Activated naive CD4-positive, alpha-beta T cell treated with anti-CD3 and anti-CD28 coated beads, Interleukin-2, amount 50 U/mL, for 16 hours (primary cell): ENCODE measurements at regions not wholly inside any gene's neighbourhood (a gene's known extent, or its start where the extent isn't known, plus 50 kb on each side); places are given as distances from the start of the nearest gene placed in this dataset.
"Not testable (repeated sequence)": the region's sequence is repeated elsewhere in the genome, so short reads cannot be mapped to it uniquely, and the experiment has no call there.

Source experiments
- DNase-seq: peaks from one replicate; pipeline ENCODE4 v3.0.0-alpha.2; 2020

DNA sequence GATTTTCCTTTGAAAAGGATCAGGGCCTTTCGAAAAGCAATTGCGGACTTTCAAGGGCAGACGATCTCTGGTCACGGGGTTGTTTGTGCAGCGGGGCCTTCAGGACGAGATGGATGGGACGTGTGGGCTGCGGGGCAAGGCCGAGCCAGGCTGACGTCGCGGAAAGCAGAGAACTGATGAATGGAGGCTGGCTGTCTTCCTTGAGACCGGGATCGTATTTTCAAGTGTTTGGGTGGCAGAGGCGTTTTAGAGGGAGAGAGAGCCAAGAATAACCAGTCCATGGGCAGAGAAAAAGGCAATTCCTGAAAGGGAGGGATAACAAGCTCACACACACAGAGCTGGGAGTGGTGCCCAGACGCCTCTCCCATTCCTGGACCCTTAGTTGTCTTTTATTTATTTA lies 138.9 kb upstream of the USP29 start:
- no peak for DNase-seq

DNA sequence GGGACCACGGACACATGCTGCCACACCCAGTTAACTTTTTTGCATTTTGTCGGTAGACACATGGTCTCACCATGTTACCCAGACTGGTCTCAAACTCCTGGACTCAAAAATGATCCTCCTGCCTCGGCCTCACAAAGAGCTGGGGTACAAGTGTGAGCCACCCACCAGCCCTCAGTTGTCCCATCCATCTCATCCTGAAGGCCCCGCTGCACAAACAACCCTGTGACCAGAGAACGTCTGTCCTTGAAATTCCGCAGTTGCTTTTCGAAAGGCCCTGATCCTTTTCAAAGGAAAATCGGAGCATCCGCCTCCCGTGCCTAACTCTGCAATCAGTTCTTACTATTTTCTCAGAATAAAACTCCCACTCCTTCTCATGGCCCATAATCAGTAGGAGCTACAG lies 138.3 kb upstream of the USP29 start:
- DNase-seq, result not testable (repeated sequence)

DNA sequence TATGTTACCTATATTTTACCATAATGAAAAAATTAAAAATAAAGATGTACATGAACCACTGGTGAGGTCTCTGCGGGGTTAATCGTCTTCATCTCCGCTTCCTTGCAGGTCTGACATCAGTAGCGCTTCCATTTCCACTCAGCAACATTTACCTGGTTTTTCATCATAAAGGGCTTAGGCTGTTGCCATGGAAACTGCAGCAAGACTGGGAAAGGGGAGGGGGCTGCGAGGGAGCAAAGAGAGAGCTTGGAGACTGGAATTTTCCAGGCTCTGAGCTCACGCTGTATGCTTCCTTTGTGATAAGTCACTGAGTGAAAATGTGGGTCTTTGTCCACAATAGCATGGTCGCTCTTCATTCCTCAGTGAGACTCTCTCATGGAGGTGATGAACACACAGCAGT lies 136.6 kb upstream of the USP29 start:
- no peak for DNase-seq

DNA sequence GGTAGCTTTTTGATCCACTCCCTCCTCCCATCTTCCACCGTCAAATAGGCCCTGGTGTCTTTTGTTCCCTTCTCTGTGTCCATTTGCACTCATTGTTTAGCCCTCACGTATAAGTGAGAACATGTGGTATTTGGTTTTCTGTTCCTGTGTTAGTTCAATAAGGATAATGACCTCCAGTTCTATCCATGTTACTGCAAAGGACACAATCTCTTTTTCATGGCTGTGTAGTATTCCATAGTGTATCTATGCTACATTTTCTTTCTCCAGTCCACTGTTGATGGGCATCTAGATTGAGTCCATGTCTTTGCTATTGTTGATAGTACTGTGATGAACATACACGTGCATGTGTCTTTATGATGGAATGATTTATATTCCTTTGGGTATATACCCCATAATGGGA lies 136.0 kb upstream of the USP29 start:
- DNase-seq, result no peak

DNA sequence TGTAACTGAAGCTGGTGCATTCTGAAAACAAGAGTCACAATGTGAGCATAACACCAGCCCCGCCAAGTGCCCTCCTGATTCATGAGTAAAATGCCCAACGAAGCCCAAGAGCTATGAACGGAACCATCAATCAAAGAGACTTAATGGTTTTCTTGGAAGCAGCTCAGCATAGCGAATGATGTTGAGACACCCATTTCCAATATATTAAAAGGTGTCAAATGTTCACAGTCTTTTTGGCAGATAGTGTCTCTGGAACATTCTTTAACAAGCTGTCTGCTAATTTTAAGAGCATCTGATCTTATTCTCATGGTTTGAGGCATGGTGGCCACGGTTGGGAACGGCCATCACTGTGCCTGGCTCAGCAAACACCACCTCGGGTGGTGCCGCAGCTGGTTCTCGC lies 133.4 kb upstream of the USP29 start:
- DNase-seq, result no peak

DNA sequence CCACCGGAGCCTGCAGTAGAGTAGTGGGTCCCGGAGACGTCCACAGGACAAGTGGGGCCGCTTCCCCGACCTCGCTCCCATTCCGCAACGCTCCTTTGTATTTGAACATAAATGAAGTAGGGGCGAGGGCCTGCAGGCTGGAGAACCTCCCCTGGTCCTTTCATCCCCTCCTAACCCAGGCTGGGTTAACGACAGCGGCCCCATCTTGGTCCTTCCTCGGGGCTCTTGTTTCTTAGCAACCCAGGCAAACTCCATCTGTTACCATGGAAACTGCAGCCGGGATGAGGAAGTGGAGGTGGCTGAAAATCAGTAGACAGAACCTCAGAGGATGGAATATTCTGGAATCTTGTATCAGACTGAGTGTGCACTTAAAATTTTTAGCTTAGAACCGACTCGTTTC lies 132.6 kb upstream of the USP29 start:
- no peak for DNase-seq

DNA sequence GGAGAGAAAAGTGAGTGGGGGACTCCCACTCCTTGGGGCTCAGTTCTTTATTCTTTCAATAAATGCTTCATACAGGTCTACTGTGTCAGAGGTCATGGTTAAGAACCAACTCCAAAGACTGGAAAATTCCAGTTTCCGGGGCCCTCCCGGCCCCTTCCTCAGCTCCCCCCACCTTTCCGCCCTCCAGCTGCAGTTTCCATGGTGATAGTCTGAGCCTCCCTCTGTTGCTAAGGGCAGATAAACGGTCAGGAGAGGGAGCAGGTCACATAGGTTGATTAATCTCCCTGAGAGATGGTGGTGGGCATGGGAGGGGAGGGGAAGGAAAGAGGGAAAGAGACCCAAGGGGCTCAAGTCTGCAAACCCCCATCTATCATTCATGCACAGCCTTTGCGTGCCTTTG lies 131.5 kb upstream of the USP29 start:
- no peak for DNase-seq

DNA sequence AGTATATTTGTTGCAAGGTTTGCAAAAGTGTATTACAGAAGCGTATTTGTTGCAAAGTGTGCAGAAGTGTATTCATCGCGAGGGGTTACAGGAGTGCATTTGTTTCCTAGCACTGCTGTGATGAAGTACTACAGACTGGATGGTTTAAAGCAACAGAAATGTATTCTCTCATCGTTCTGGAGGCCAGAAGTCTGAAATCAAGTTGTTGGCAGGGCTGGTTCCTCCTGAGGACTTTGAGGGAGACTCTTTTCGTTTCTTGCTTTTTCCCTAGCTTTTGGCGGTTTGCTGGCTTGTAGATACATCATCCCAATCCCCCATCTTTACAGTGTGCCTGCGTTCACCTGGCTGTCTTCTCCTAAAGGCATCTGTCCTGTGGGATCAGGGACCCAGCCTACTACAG lies 127.9 kb upstream of the USP29 start:
- no peak for DNase-seq

DNA sequence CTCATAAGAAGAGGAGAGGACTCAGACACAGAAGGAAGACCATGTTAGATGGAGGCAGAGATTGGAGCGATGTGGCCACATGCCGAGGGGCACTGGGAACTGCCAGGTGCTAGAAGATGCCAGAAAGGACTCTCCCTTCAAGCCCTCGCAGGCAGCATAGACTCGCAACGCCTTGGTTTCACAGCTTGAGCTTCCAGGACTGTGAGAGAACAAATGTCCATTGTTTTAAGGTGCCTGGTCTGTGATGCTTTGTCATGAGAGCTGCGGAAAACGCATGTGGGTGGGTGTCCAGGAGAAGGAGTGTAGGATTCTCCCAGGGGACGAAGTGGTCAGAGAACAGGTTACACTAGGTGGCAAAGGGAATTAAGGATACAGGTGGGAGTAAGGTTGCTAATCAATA lies 125.9 kb upstream of the USP29 start:
- no peak for DNase-seq

DNA sequence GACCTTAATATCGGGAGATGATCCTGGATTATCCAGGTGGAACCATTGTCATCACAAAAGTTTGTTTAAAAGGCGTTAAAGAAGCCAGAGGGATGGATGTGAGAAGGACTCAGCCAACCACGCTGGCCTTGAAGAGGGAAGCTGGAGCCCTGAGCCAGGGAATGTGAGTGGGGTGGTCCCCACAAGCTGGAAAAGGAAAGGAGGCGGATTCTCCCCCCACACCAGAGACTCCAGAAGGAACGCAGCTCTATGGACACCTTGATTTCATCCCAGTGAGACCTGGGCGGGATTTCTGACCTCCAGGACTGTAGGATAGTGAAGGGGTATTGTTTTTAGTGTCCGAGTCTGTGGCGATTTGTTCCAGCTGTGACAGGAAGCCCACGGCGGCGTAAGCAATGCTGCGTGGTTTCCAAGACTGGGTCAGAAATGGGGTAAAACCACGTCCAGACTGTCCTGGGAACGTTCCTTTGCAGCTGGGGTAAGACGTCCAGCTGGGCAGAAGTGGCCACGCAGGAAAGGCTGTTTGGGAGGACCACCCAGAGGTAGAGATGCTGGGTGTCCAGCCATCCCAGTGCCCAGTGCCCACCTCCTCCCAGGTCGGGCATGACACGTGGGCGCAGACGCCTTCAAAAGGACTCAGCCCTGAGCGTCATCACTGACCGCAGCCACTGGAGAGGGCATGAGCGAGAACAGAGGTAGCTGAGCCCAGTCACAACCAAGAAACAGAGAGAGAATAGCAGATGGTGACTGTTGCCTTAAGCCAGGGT lies 125.4 kb upstream of the USP29 start:
- no peak for DNase-seq

DNA sequence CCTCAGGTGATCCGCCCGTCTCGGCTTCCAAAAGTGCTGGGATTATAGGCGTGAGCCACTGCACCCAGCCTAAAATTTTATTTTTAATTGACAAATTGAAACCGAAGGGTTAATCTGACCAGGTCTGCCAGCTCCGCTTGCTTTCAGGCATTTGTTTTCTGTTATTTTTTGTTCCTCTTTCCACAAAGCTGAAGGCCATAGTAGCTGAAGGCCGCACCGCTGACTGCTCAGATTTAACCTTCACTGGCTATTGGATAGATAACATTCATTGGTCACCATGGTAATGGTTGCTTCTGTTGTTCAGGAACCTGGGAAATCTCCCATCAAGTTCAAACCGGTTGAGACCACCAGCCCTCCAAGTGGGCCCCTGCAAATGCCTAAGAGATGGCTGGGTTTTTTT lies 124.5 kb upstream of the USP29 start:
- no peak for DNase-seq

DNA sequence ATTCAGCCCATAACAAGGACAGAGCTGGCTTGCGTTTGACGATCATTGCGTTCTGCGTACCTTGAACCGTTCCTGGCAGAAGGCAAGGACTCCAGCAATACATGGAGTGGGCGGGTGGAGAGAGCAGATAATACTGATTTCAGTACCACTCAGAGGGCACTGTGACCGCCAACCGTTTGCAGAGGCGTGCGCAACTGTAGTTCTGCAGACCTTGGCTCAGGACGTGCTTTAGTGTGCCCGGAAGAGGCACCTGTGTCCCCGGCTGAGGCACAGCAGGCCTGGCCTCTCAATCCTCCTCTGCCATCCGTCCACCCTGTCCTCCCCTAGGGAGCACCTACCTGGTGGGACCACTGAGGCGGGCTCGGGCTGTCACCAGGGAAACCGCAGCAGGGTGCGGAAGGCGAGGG lies 117.6 kb upstream of the USP29 start:
- no peak for DNase-seq

DNA sequence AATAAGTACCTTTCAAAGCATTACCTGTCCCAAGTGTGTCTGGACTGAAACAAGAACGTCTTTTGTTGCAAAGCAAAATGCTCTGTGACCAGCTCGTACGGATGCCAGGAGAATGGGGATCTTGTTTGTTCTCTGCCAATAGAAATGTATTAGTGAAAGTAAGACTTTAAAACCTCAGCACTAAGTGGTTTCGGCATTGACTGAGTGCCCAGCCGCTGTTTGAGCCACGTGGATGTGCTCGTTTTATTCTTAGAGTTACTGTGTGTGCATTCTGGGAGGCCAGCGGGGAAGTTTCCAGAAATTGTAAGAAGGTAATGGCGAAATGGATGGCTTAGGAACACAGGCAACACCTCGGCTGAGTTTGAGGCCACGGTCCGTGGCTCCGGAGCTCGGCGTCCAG lies 117.1 kb upstream of the USP29 start:
- no peak for DNase-seq

DNA sequence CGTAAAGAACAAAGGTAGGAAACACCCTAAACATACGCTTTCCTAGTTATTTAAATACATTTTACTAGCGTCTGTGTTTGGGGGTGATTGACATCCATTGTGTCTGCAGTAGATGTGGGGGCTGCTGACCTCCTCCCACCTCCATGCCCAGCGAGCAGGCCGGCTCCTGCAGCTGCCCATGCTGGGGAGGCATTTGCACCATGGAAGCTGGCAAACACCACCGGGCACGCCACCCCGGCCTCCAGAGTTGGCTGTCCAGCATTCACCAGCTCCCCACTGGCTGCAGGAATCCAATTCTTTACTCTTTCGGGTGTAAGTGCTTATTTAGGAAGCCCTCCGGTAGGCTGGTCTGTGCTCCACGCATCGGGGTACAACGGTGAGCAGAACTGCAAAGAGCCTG lies 115.4 kb upstream of the USP29 start:
- DNase-seq, result no peak

DNA sequence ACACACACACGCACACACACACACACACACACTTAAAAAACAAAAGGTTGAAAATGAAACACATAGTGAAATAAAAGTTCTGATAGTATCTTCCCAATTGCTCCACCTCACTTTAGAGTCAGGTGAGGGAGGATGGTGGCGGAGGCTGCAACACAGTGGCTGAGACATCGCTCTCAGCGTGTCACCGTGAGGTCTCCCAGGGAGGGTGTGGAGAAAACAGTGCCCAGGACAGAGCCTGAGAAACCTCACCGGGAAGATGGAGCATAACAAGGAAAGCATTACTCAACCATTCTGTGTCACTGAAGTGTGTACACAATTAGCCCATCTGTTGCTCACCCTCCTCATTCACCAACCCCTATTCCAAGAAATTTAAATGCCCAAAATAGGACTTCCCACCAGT lies 111.4 kb upstream of the USP29 start:
- no peak for DNase-seq

DNA sequence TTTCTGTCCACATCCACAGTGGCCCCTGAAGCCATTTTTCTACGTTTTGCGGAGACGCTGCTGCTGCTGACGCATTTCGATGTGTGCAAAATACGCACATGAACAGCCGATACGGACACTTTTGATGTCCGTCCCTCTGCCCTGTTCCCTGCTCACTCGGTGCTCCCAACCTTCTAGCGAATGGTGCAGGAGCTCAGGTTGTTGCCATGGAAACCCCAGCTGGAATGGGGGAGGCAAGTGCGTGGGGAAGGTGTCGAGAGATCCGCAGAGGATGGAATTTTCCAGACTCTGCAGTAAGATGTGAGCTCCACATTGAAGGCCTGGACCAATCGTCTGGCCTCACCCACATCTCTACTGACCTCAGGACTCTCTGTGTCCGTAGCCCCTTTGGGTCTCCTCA lies 109.2 kb upstream of the USP29 start:
- DNase-seq, result no peak

DNA sequence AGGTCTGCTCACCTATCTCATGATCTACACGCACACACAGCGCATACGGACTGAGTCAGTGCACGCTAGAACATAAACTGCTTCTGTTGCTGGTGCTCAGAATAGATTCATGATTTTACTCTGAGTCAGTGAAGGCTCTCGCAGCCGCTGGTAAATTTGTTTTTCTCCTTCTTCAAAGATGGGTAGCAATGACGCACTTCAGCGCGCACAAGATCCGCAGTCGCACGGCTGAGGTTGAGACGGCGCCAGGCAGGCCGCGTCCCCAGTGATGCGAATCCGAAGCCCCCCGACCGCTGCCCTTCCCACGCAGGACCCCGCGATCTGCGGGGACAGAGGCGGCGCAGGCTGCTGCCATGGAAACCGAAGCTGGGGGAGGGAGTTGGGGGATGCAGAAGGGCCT lies 103.7 kb upstream of the USP29 start:
- no peak for DNase-seq

DNA sequence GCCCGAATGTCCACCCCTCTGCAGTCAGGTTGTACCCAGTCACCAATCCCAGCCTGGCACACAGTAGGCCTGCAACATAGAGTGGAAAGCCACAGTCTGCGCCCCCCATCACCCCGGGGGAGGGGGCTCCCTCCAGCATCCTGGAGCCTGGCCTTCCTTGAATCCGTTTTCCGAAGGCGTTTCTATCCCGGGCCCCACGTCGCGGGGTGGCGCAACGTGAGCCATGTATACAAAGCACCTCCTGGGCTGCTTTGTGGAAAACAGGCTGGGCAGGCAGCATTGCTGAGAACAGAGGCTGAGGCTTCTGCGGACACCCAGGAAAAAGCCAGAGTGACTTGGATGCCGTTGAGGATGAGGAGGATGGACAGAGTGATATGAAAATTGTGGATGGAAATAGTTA lies 103.3 kb upstream of the USP29 start:
- no peak for DNase-seq

DNA sequence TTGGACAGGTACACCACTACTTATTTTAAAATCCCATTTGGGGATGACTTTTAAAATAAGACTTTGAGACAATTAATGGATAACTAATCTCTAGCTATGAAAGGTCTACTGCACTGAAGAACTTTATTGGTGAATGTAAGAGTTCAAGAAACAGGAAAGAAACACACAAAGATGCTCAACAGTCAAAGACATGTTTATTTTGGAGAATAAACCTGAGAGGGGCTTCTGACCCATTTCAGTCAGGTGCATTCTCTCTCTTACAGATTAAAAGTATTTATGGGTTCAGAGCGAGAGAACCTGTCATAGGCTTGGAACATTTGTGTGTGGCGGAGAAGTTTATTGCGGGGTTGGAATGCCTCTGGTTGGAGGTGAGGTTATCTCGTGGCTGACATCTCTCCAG lies 94.3 kb upstream of the USP29 start:
- no peak for DNase-seq

DNA sequence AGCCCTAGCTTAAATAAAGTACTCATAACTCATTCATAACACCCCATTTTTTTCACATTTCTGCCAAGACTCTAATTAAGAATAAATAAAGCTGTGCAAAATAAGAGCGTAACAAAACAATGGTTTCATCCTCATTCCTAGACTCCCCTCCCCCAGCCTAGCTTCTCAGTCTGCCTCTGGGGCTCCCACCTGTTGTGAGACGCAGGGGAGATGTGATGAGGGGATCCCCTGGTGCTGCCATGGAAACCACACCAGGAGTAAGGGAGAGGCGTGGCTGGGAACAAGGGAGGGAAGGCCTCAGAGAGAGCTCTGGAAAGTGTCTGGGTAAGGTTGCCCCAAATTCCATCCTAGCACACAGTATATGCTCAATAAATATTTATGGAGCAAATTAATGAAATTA lies 93.3 kb upstream of the USP29 start:
- DNase-seq, result no peak

DNA sequence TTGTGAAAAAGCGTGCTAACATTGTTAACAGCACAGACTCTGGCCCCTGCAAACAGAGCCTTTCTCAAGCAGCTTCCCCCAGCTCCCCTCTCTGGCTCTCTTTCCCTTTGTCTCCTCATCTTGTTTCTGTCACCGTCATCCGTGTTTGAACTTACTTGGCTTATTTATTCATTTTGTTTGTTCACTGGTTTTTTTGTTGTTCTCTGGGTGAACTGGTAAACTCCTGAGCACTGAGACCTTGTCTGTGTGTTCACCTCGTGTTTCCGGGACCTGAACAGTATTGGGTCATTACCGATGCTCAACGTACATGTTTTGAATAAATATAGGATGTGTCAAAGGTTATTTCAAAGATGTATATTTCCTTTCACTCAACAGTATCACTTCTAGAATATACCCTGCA lies 92.4 kb upstream of the USP29 start:
- no peak for DNase-seq

DNA sequence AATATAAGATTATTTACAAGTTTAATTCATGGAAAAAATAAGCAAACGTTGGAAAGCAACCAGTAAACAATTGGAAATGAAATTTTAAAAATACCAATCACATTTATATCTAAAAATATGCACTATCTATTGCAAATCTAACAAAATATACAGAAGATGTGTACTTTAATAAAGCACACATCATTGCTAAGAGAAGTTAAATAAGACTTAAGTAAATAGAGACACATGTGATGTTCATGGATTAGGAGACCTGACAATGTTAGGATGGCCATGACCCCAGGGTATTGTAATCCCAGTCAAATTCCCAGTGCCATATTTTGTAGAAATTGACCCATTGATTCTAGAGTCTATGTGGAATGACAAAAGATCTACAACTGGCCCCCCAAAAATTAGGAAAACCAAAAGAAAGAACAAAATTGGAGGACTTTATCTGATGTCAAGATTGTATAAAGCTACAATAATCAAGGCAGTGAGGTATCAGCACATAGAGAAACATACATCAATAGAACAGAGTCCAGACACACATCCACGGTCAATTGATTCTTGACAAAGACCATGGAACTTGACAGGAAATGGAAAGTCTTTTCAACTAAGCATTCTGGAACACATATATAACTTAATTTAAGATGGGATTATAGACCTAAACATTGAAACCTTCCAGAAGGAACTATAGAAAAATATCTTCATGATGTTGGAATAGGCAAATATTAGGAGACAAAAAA lies 90.8 kb upstream of the USP29 start:
- no peak for DNase-seq

DNA sequence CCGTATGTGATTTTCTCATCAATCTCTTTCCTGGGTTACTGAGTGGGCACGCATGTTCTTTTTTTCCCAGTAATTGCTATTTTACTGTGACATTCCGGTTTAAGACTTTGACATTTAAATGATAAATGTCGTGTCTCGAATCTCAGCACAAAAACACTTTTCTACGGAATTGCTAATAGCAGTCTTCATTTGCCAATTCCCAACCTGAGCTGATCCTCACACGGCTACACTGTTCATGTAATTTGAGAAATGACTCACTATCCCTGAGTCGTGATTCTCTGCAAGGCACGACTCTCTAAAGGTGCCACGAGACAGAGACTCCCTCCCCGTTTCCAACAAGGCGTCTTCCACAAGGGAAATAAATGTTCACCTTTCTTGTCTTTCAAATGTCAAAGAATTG lies 88.7 kb upstream of the USP29 start:
- no peak for DNase-seq

DNA sequence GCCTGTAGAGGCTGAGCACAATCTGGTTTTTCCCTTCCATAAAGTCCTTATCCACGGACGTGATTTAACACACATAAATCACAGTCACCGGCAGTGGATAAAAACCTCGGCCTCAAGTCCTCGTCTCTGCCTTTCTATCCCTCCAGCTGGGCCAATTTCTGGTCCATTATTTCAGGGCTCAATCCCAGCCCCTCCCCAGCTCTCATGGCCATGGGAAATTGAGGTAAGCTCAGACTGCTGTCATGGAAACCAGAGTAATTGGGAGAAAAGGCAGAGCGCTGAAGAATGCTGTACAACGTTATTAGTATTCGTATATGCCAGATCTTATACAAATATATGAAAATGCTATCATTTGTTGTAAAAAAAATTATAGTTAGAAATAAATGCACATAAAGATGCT lies 86.2 kb upstream of the USP29 start:
- DNase-seq, result no peak

DNA sequence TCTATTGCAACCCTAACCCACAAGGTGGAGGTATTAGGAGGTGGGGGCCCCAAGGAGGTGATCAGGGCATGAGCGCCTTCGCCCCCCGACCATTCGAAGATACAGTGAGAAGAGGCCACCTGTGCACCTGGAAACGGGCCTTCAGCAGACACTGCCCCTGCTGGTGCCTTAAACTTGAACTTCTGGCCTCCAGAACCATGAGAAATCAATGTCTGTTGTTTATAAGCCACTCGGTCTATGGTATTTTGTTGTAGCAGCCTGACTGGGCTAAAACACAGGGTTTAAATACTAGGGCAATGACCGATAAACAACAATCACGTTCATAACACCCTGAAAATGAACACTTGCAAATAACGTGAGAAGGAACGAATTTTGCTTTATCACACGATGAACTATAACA lies 85.2 kb upstream of the USP29 start:
- DNase-seq, result no peak
